CD4-positive, alpha-beta T cell treated with Interleukin-21 for 1 hour (primary cell): ENCODE measurements at regions not wholly inside any gene's neighbourhood (a gene's known extent, or its start where the extent isn't known, plus 50 kb on each side); places are given as distances from the start of the nearest gene placed in this dataset.
"Not testable (repeated sequence)": the region's sequence is repeated elsewhere in the genome, so short reads cannot be mapped to it uniquely, and the experiment has no call there.

ENCODE experiments used
- DNase-seq: peaks from one replicate; pipeline ENCODE4 v3.0.0-alpha.2; 2020

GRCh38 chr5:61215996-61216395 is 53.7 kb upstream of the SMIM15 start:
- no peak for DNase-seq

GRCh38 chr5:61216741-61217140 is 54.5 kb upstream of the SMIM15 start:
- no peak for DNase-seq

GRCh38 chr5:61217214-61217613 is 54.9 kb upstream of the SMIM15 start:
- no peak for DNase-seq

- no peak for DNase-seq
These were observed 66.0 kb upstream of the SMIM15 start for GRCh38 chr5:61228229-61228628.

GRCh38 chr5:61228691-61229280 is 66.5 kb upstream of the SMIM15 start:
- no peak for DNase-seq

GRCh38 chr5:61229416-61229815 is 67.1 kb upstream of the SMIM15 start:
- DNase-seq: no peak

DNA sequence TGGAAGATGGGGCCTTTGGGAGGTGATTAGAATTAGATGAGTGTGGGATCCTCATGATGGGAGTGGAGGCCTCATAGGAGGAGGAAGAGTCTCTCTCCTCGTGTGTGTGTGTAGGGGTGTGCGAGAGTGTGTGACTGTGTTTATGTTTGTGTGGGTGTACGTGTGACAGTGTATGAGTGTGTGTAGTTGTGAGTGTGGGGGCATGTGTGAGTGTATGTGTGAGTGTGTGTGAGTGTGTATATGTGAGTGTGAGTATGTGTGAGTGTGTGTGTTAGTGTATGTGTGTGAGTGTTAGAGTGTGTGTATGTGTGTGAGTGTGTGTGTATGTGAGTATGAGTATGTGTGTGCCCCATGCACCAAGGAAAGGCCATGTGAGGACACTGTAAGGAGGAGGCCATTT is 68.2 kb upstream of the SMIM15 start:
- DNase-seq: no peak

DNA sequence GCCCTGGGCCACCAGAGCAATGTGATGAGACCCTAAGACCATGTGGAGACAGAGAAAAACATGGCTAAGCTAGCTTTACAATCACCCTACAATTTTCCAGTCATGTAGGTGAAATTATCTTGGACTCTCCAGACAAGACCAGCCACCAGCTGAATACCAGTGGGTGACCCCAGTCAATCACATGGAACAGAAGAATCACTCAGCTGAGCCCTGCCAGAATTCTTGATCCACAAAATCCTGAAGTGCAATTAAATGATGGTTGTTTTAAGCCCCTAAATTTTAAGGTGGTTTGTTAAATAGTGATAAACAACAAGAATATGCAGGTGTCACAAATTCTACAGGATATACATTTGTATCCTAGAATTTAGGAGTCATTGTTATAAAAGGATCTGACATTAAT is 69.5 kb upstream of the SMIM15 start:
- no peak for DNase-seq

DNA sequence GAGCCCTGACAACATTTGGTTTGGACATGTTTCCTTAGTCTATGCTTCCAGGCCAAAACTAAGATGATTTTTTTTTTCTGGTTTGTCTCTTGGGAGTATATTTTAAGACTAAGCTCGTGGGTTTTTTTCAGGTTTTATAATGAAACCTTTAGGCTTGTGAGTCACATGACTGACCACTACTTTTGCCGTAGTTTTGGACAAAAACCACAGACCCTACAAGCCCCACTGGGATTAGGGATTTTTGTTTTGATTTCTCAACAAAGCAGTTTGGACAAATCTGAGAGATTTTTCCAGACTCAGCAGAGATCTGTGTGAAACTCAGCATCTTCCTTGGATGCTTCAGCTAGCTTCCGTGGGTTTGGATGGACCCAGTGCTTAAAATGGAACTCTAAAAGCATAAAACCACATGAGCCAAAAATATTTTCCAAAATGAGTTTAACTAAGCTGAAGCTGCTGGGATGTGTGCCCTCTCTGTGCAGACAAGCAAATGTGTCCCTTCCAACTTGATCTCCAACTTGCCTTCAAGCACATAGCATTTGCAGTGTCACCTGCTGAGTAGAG is 70.3 kb upstream of the SMIM15 start:
- DNase-seq: no peak

DNA sequence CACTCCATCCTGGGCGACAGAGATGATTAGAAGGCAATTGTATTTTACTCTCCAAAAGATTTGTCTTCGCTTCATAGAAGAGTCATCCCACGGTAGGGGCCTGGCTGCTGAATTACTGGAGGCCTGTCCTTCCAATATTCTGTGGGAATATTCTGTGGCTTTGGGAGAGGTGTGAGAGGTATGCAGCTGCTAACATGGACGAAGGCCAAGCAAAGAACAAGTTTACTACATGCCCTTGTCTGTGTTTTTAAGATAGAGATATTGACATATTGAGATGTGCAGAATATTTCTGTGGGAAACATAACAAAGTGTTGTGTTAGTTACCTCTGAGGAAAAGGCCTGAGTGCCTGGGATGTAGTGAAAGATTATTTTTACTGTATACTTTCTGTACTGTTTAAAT is 71.8 kb upstream of the SMIM15 start:
- no peak for DNase-seq

GRCh38 chr5:61236715-61237114 is 74.4 kb upstream of the SMIM15 start:
- DNase-seq: not testable (repeated sequence)

- no peak for DNase-seq
These were observed 83.2 kb upstream of the SMIM15 start for GRCh38 chr5:61245486-61245885.

GRCh38 chr5:61245936-61246335 is 83.7 kb upstream of the SMIM15 start:
- DNase-seq: no peak

GRCh38 chr5:61246768-61247307 is 84.6 kb upstream of the SMIM15 start:
- DNase-seq: no peak

DNA sequence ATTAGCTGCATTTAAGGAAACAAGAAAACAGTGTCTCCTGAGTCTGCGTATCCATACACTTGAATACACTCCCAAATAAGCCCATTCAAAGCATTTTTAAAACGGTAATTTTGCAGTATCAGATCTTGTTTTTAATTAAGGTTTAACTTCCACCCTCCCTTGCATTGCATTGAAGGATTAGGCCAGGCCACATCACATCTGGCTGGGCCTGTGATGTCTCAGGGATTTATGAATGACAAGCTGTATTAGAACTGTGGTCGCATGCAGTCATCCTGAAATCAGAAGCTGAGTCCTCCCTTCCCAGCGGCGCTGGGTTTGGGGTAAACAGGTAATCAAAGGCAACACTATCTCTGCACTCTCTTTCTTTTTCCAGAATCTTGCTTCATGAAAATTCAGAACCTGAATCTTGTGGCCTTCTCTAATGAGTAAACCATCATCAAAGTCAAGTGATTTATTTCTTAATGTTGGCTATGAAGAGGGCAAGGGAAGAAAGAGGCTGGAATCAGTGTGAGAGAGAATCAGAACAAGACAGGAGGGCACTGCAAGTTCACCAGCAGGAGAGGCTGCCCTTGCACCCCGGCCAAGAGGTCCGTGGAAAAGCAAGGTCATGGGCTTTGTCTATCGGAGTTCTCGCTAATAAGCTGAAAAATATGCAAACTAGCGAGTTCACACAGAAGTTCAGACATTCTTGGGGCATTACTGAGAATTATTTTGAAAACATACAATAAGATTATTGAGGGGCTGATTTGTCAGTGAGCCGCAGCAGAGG is 80.0 kb upstream of the ZSWIM6 start:
- DNase-seq: no peak

- no peak for DNase-seq
These were observed 79.5 kb upstream of the ZSWIM6 start for GRCh38 chr5:61252643-61252925.

DNA sequence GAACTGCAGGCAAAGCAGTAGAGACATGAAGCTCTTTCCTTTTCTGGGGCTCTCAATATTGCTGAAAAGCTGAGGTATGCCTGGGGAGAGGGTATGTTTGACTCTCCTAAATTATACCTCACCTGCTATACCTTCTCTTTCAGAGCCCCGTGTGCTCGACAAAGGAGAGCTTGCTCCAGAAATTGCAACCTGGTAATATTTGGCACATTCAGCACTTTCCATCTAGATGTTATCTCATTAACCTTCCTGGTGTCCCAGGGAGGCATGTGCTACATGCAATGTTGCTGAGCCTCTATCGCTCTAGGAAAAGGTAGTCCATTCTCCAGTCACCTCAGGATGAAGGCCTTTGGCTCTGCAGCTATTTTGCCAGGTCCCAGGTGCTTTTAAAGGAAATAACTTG is 78.5 kb upstream of the ZSWIM6 start:
- DNase-seq: no peak

DNA sequence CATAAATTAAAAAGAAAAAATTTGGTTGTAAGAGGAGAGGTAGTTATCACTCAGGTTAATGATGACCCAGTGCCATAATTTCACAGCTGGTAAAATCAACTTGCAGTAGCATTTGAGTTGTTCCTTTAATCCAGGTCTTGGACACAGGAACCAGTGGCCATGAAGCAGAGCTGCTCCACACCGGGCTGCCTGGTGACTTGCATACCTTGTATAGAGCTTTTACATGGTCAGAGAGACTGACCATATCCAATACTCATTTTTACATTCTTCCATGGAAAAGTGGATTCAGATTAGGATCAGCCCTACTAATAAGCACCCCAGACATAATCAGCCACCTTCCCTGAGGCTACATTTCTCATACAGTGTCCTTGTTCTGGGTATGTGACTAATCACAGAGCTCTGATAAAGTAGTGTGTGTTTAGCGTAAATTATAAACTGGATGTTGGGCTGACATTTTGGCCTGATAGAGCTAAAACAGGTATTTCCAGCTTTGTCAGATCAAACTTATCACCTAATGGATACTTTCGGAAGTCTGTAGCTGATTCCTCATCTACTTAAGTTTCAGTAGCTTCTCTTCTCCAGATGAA is 77.0 kb upstream of the ZSWIM6 start:
- DNase-seq: no peak

- no peak for DNase-seq
These were observed 75.6 kb upstream of the ZSWIM6 start for GRCh38 chr5:61256474-61256873.

DNA sequence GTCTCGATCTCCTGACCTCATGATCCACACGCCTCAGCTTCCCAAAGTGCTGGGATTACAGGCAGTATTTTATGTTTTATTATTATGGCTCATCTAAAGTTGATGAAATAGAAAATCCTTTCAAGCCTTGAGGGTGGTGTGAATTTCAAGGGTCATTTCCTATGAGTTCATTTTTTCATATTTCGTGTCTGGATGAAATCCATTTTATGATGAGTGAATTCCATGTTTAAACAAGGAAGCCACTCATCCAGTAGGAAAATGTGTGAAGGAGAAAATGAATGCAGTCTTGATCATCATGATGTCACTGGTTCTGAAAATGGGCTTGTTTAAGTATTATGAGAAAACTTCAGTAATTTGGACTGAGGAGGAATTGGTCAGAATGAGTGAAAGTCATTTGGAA is 74.6 kb upstream of the ZSWIM6 start:
- DNase-seq: no peak

- DNase-seq: no peak
These were observed 70.9 kb upstream of the ZSWIM6 start for GRCh38 chr5:61261136-61261535.

GRCh38 chr5:61262080-61262479 is 70.0 kb upstream of the ZSWIM6 start:
- no peak for DNase-seq

DNA sequence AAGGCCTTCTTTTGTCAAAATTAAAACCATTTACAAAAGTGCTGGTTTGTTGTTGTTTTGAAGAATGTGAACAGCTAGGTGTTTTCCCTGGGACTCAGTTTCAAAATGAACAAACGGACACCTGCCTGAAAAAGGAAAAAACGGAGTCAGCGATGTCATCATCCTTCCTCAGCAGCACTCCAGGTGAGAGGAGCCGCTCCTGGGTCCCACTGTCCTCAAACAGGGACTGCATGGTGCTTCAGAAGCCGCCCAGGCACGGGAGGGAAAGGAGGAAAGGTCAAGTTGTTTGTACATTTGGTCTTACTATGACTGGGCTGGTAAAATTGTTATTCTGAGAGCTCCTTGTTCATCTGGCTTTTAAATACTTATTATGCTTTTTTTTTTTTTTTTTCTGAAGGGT is 69.0 kb upstream of the ZSWIM6 start:
- no peak for DNase-seq
